Eye (tissue), 1 donor: ENCODE measurements at regions not wholly inside any gene's neighbourhood (a gene's known extent, or its start where the extent isn't known, plus 50 kb on each side); places are given as distances from the start of the nearest gene placed in this dataset.

ENCODE experiments used
- DNase-seq: peaks from one replicate; pipeline ENCODE4 v3.0.0-alpha.2; 2015

- no peak for DNase-seq
These were observed 53.1 kb upstream of the TRIM67 start for GRCh38 chr1:231108516-231109302.

- DNase-seq, result peak; percentile 57
These were observed 54.1 kb upstream of the TRIM67 start for GRCh38 chr1:231107600-231108326.

GRCh38 chr1:231107151-231107550, 54.7 kb upstream of the TRIM67 start:
- DNase-seq, result peak; percentile 69

- peak; percentile 98 for DNase-seq
These were observed 55.5 kb upstream of the TRIM67 start for GRCh38 chr1:231106347-231106746.

GRCh38 chr1:231104917-231105316, 56.9 kb upstream of the TRIM67 start:
- DNase-seq, result no peak

GRCh38 chr1:231103961-231104360, 57.9 kb upstream of the TRIM67 start:
- DNase-seq, result no peak

- peak; percentile 24 for DNase-seq
These were observed 60.1 kb upstream of the FAM89A start for GRCh38 chr1:231099996-231100767.

GRCh38 chr1:231099311-231099710, 59.3 kb upstream of the FAM89A start:
- DNase-seq, result no peak

- DNase-seq, result no peak
These were observed 55.5 kb upstream of the FAM89A start for GRCh38 chr1:231095595-231095994.

GRCh38 chr1:231094421-231094820, 54.4 kb upstream of the FAM89A start:
- no peak for DNase-seq

GRCh38 chr1:231093156-231093922, 53.3 kb upstream of the FAM89A start:
- peak; percentile 79 for DNase-seq

GRCh38 chr1:231092380-231092779, 52.3 kb upstream of the FAM89A start:
- DNase-seq, result no peak

- DNase-seq, result peak; percentile 30
These were observed 51.8 kb upstream of the FAM89A start for GRCh38 chr1:231091831-231092301.

- no peak for DNase-seq
These were observed 51.4 kb upstream of the FAM89A start for GRCh38 chr1:231091415-231091814.
